ENCODE measurements at regions not wholly inside any gene's neighbourhood (a gene's known extent, or its start where the extent isn't known, plus 50 kb on each side); places are given as distances from the start of the nearest gene placed in this dataset.

GRCh38 chrX:13479452-13479813, 90.0 kb upstream of the EGFL6 start:
- Histone ChIP-seq H3K27ac (ENCODE audit: poor library complexity, severe bottlenecking) (no peak overlapping the region), H3K4me3 (ENCODE audit: severe bottlenecking) (no peak overlapping the region), H3K4me1 (ENCODE audit: insufficient read depth, poor library complexity, severe bottlenecking) (no peaks in the 10 kb centered on the region), H3K27me3 (ENCODE audit: insufficient read depth, poor library complexity, severe bottlenecking) (no peaks in the 10 kb centered on the region), H3K36me3 (ENCODE audit: low read depth) (no peaks in the 10 kb centered on the region), H3K9me3 (ENCODE audit: severe bottlenecking) (no peaks in the 10 kb centered on the region)
- TF ChIP-seq, protein P1, sequence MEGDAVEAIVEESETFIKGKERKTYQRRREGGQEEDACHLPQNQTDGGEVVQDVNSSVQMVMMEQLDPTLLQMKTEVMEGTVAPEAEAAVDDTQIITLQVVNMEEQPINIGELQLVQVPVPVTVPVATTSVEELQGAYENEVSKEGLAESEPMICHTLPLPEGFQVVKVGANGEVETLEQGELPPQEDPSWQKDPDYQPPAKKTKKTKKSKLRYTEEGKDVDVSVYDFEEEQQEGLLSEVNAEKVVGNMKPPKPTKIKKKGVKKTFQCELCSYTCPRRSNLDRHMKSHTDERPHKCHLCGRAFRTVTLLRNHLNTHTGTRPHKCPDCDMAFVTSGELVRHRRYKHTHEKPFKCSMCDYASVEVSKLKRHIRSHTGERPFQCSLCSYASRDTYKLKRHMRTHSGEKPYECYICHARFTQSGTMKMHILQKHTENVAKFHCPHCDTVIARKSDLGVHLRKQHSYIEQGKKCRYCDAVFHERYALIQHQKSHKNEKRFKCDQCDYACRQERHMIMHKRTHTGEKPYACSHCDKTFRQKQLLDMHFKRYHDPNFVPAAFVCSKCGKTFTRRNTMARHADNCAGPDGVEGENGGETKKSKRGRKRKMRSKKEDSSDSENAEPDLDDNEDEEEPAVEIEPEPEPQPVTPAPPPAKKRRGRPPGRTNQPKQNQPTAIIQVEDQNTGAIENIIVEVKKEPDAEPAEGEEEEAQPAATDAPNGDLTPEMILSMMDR (IDR thresholded peaks at IDR 0.05; ENCODE audit: poor library complexity, severe bottlenecking): no peak
- ATAC-seq (ENCODE audit: low read depth) (no peak), DNase-seq (ENCODE audit: low spot score) (no peak)

DNA sequence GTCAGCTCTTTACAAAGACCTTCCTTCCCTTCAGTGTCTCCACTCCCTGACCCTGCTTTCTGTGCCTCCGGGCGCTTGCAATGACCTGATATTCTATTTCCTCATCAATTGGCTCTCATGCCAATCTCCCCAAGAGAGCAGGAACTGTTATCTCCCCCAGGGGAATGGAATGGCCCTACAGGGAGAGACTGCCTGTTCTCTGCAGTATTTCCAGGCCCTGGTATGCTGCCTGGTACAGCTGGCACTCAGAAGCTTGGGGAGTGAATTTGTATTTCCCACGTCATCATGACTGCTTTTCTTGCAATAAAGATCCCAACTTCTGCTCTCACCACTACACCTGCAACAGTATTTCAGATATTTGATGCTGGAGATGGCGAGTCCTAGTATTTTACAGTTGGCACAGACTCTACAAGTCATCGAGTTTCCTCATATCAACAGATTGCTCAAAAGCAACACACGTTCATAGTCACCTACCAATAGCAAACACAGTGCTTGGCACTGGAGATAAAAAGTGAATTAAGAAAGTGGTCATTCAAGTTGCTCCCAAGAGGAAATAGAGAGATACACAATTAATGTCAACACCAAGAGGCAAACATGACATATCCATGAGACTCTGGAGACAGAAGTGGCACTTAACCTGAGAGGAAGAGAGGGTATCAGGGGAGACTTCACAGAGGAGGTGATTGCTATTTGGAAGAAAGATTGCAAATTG, 90.5 kb upstream of the EGFL6 start:
- TF ChIP-seq, protein P1 (IDR thresholded peaks at IDR 0.05; ENCODE audit: poor library complexity, severe bottlenecking): no peak
- Histone ChIP-seq H3K4me1 (ENCODE audit: insufficient read depth, poor library complexity, severe bottlenecking) (no peaks in the 10 kb centered on the region), H3K27ac (ENCODE audit: poor library complexity, severe bottlenecking) (no peak overlapping the region), H3K36me3 (ENCODE audit: low read depth) (no peaks in the 10 kb centered on the region), H3K4me3 (ENCODE audit: severe bottlenecking) (no peak overlapping the region), H3K9me3 (ENCODE audit: severe bottlenecking) (no peaks in the 10 kb centered on the region), H3K27me3 (ENCODE audit: insufficient read depth, poor library complexity, severe bottlenecking) (no peaks in the 10 kb centered on the region)
- no peak for DNase-seq (ENCODE audit: low spot score)
- no peak for ATAC-seq (ENCODE audit: low read depth)

- no peak for DNase-seq (ENCODE audit: low spot score)
- Histone ChIP-seq H3K4me3 (ENCODE audit: severe bottlenecking) (no peak overlapping the region), H3K27ac (ENCODE audit: poor library complexity, severe bottlenecking) (no peak overlapping the region), H3K36me3 (ENCODE audit: low read depth) (no peaks in the 10 kb centered on the region), H3K9me3 (ENCODE audit: severe bottlenecking) (no peaks in the 10 kb centered on the region), H3K27me3 (ENCODE audit: insufficient read depth, poor library complexity, severe bottlenecking) (no peaks in the 10 kb centered on the region), H3K4me1 (ENCODE audit: insufficient read depth, poor library complexity, severe bottlenecking) (no peaks in the 10 kb centered on the region)
- ATAC-seq (ENCODE audit: low read depth): no peak
- TF ChIP-seq, protein P1 (IDR thresholded peaks at IDR 0.05; ENCODE audit: poor library complexity, severe bottlenecking): no peak
These were observed 93.0 kb upstream of the EGFL6 start for GRCh38 chrX:13476384-13476783.

- Histone ChIP-seq H3K4me3 (ENCODE audit: severe bottlenecking) (no peak overlapping the region), H3K4me1 (ENCODE audit: insufficient read depth, poor library complexity, severe bottlenecking) (no peaks in the 10 kb centered on the region), H3K27me3 (ENCODE audit: insufficient read depth, poor library complexity, severe bottlenecking) (no peaks in the 10 kb centered on the region), H3K36me3 (ENCODE audit: low read depth) (no peaks in the 10 kb centered on the region), H3K9me3 (ENCODE audit: severe bottlenecking) (no peaks in the 10 kb centered on the region), H3K27ac (ENCODE audit: poor library complexity, severe bottlenecking) (no peak overlapping the region)
- DNase-seq (ENCODE audit: low spot score) (no peak), ATAC-seq (ENCODE audit: low read depth) (no peak)
- TF ChIP-seq, protein P1 (IDR thresholded peaks at IDR 0.05; ENCODE audit: poor library complexity, severe bottlenecking): no peak
These were observed 95.3 kb upstream of the EGFL6 start for GRCh38 chrX:13474164-13474516.

DNA sequence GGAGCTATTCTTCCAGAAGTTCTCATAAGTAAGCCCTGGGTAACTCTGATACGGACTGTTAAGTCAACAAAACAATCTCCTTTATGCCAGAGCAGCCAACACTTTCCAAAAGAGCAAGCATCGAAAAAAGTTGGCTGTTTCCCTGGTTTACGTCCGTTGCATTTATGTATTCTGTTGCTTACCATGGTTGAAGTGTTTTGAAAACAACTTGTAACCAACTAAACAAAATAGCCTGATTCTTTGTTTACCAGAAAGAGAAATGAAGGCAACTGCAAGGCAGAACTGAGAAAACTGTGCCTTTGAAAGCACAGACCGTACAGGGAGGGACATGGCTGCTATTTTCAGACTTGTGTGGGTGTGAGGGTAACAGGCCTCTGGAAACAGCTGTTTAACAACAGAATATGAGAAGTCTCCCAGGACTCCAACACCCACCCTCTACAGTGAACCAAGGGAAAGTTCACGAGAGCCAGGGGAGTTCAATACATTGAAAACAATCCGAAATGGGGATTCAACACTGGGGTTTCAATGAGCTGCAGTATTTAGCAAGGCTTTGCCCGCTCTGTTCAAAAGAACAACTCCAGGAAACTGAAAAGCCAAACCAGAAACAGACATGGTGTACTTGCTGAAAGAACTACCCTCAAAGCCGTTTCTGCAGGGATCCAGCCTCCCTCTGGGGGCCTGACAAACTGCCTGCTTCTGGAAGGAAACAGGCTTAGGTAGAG, 95.8 kb upstream of the EGFL6 start:
- DNase-seq (ENCODE audit: low spot score) (no peak), ATAC-seq (ENCODE audit: low read depth) (no peak)
- Histone ChIP-seq H3K27ac (ENCODE audit: poor library complexity, severe bottlenecking) (no peak overlapping the region), H3K36me3 (ENCODE audit: low read depth) (no peaks in the 10 kb centered on the region), H3K4me3 (ENCODE audit: severe bottlenecking) (no peak overlapping the region), H3K4me1 (ENCODE audit: insufficient read depth, poor library complexity, severe bottlenecking) (no peaks in the 10 kb centered on the region), H3K9me3 (ENCODE audit: severe bottlenecking) (no peaks in the 10 kb centered on the region), H3K27me3 (ENCODE audit: insufficient read depth, poor library complexity, severe bottlenecking) (no peaks in the 10 kb centered on the region)
- TF ChIP-seq, protein P1 (IDR thresholded peaks at IDR 0.05; ENCODE audit: poor library complexity, severe bottlenecking): no peak
